ENCODE measurements at regions not wholly inside any gene's neighbourhood (a gene's known extent, or its start where the extent isn't known, plus 50 kb on each side); places are given as distances from the start of the nearest gene placed in this dataset.

GRCh38 chr6:33953171-33953570 is 149.4 kb upstream of the MLN start:
- TF ChIP-seq CTCF (IDR thresholded peaks at IDR 0.05) (no peak), POLR2A (IDR thresholded peaks at IDR 0.05) (no peak)

Data from adrenal gland (tissue), 5 donors.